WERI-Rb-1 (cell line): ENCODE measurements at regions not wholly inside any gene's neighbourhood (a gene's known extent, or its start where the extent isn't known, plus 50 kb on each side); places are given as distances from the start of the nearest gene placed in this dataset.

Experiments used
- DNase-seq: peaks from one replicate; pipeline ENCODE4 v3.0.0-alpha.2; 2020
- H3K27ac ChIP-seq: fragments of 250-450 bp; sonication (Bioruptor Pico); 2 replicates; pipeline ENCODE4 v1.5.1; 2020; ENCODE audit warnings: mild to moderate bottlenecking, moderate library complexity
- H3K27me3 ChIP-seq: fragments of 250-450 bp; sonication (Bioruptor Pico); 2 replicates; pipeline ENCODE4 v1.5.1; 2021; ENCODE audit warnings: mild to moderate bottlenecking, low read depth, moderate library complexity; ENCODE audit not compliant: insufficient read depth, severe bottlenecking
- H3K36me3 ChIP-seq: fragments of 250-450 bp; sonication (Bioruptor Pico); 2 replicates; pipeline ENCODE4 v1.5.1; 2020; ENCODE audit warnings: mild to moderate bottlenecking, moderate library complexity
- H3K4me3 ChIP-seq: 2 replicates; pipeline ENCODE4 v1.5.1; 2011; ENCODE audit warnings: low read depth, mild to moderate bottlenecking, control low read depth, low read length
- H3K9me3 ChIP-seq: fragments of 250-450 bp; sonication (Bioruptor Pico); 2 replicates; pipeline ENCODE4 v1.5.1; 2021; ENCODE audit warnings: mild to moderate bottlenecking, moderate library complexity; ENCODE audit not compliant: severe bottlenecking
- CTCF ChIP-seq: IDR thresholded peaks from 2 replicates; pipeline ENCODE4 v1.5.1; 2011; ENCODE audit warnings: low read depth, mild to moderate bottlenecking, control low read depth, inconsistent platforms, low read length

- no peak overlapping the region for H3K27ac ChIP-seq
Measured at GRCh38 chr5:96196407-96196806, 234.8 kb upstream of the ELL2 start.

GRCh38 chr5:96195123-96195522, 233.5 kb upstream of the ELL2 start:
- no peaks in the 10 kb centered on the region for H3K9me3 ChIP-seq
- H3K36me3 ChIP-seq: no peaks in the 10 kb centered on the region
- H3K27ac ChIP-seq: no peak overlapping the region
- H3K4me3 ChIP-seq: no peak overlapping the region
- no peak for DNase-seq
- no peaks in the 10 kb centered on the region for H3K27me3 ChIP-seq
- no peak for TF ChIP-seq CTCF

More at GRCh38 chr5:96196407-96196806, 234.8 kb upstream of the ELL2 start:
- Histone ChIP-seq H3K4me3 (no peak overlapping the region), H3K27me3 (no peaks in the 10 kb centered on the region), H3K36me3 (no peaks in the 10 kb centered on the region), H3K9me3 (no peaks in the 10 kb centered on the region)
- no peak for DNase-seq
- no peak for TF ChIP-seq CTCF

GRCh38 chr5:96194593-96194992, 232.9 kb upstream of the ELL2 start:
- H3K9me3 ChIP-seq: no peaks in the 10 kb centered on the region
- TF ChIP-seq CTCF: no peak
- no peak for DNase-seq
- no peaks in the 10 kb centered on the region for H3K36me3 ChIP-seq
- H3K4me3 ChIP-seq: no peak overlapping the region
- H3K27ac ChIP-seq: no peak overlapping the region
- no peaks in the 10 kb centered on the region for H3K27me3 ChIP-seq

GRCh38 chr5:96193946-96194345, 232.3 kb upstream of the ELL2 start:
- Histone ChIP-seq H3K27me3 (no peaks in the 10 kb centered on the region), H3K4me3 (no peak overlapping the region), H3K27ac (no peak overlapping the region), H3K36me3 (no peaks in the 10 kb centered on the region), H3K9me3 (no peaks in the 10 kb centered on the region)
- no peak for TF ChIP-seq CTCF
- DNase-seq: no peak

GRCh38 chr5:96189987-96190386, 228.3 kb upstream of the ELL2 start:
- Histone ChIP-seq H3K27ac (no peak overlapping the region), H3K9me3 (no peaks in the 10 kb centered on the region), H3K36me3 (no peaks in the 10 kb centered on the region), H3K27me3 (no peaks in the 10 kb centered on the region), H3K4me3 (no peak overlapping the region)
- DNase-seq: no peak
- TF ChIP-seq CTCF: no peak

- Histone ChIP-seq H3K9me3 (no peaks in the 10 kb centered on the region), H3K27ac (no peak overlapping the region), H3K36me3 (no peaks in the 10 kb centered on the region), H3K4me3 (no peak overlapping the region), H3K27me3 (no peaks in the 10 kb centered on the region)
- DNase-seq: no peak
- no peak for TF ChIP-seq CTCF
Measured at GRCh38 chr5:96189028-96189826, 227.6 kb upstream of the ELL2 start.
